ENCODE measurements at regions not wholly inside any gene's neighbourhood (a gene's known extent, or its start where the extent isn't known, plus 50 kb on each side); places are given as distances from the start of the nearest gene placed in this dataset.
"Not testable (repeated sequence)": the region's sequence is repeated elsewhere in the genome, so short reads cannot be mapped to it uniquely, and the experiment has no call there.

DNA sequence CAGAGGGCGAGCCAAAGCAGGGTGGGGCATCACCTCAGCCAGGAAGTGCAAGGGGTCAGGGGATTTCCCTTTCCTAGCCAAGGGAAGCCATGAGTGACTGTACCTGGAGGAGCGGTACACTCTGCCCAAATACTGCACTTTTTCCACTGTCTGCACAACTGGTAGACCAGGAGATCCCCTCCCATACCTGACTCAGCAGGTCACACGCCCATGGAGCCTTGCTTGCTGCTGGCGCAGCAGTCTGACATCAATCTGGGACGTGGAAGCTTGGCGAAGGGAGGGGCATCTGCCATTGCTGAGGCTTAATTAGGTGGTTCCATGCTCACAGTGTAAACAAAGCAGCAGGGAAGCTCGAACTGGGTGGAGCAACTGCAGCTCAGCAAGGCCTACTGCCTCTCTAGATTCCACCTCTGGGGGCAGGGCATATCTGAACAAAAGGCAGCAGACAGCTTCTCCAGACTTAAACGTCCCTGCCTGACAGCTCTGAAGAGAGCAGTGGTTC is 217.7 kb downstream of the LHFPL1 start:
- TF ChIP-seq CTCF (conservative IDR thresholded peaks at IDR 0.05; ENCODE audit: low read depth, low read length); EZH2 (IDR thresholded peaks at IDR 0.05; ENCODE audit: low read length, unreplicated experiment): not testable (repeated sequence)

All from PC-3 (cell line).